MCF 10A (cell line): ENCODE measurements at regions not wholly inside any gene's neighbourhood (a gene's known extent, or its start where the extent isn't known, plus 50 kb on each side); places are given as distances from the start of the nearest gene placed in this dataset.
A peak's percentile ranks its signal among the peaks of the same experiment; 100 is the strongest.

ENCODE experiments used
- BruUV-seq: library from RNA; stranded (reverse); fragments of 400-500 nt; replicated peaks from 2 replicates; lab custom pipeline; 2021; lab: Mats Ljungman, UMichigan
- CTCF ChIA-PET: fragments of 300-600 bp; sonication (Branson Sonifier 250); formaldehyde crosslinking; extraction: SDS; loops from one replicate; lab custom pipeline; 2021; ENCODE audit warnings: antibody characterized with exemption, inconsistent platforms; lab: Yijun Ruan, JAX
- POLR2A ChIA-PET: fragments of 300-600, 350-650 bp; sonication (Branson Sonifier 250); formaldehyde crosslinking; extraction: SDS; loops from one replicate; lab custom pipeline; 2020; ENCODE audit warnings: antibody characterized with exemption, inconsistent platforms; lab: Yijun Ruan, JAX
- DNase-seq: peaks from one replicate; pipeline ENCODE4 v3.0.0-alpha.2; 2018; ENCODE audit not compliant: unreplicated experiment
- H3K27ac Mint-ChIP-seq: one replicate; pipeline ENCODE4 v1.8.0; 2022; ENCODE audit warnings: mild to moderate bottlenecking, low read depth, mixed read lengths; ENCODE audit not compliant: unreplicated experiment
- H3K27me3 Mint-ChIP-seq: one replicate; pipeline ENCODE4 v1.8.0; 2022; ENCODE audit warnings: mixed read lengths; ENCODE audit not compliant: insufficient read depth, unreplicated experiment
- H3K36me3 Mint-ChIP-seq: one replicate; pipeline ENCODE4 v1.8.0; 2022; ENCODE audit warnings: mild to moderate bottlenecking, moderate library complexity, mixed read lengths; ENCODE audit not compliant: insufficient read depth, unreplicated experiment
- H3K4me1 Mint-ChIP-seq: one replicate; pipeline ENCODE4 v1.8.0; 2022; ENCODE audit warnings: mixed read lengths; ENCODE audit not compliant: insufficient read depth, unreplicated experiment
- H3K4me3 Mint-ChIP-seq: one replicate; pipeline ENCODE4 v1.8.0; 2022; ENCODE audit warnings: mild to moderate bottlenecking, moderate library complexity, mixed read lengths; ENCODE audit not compliant: unreplicated experiment
- H3K9me3 Mint-ChIP-seq: one replicate; pipeline ENCODE4 v1.8.0; 2022; ENCODE audit warnings: mixed read lengths; ENCODE audit not compliant: unreplicated experiment
- CTCF ChIP-seq: fragments of 200-600 bp; IDR thresholded peaks from one replicate; pipeline ENCODE4 v1.8.0; 2022; ENCODE audit warnings: antibody characterized with exemption, mild to moderate bottlenecking; ENCODE audit not compliant: unreplicated experiment
- intact Hi-C: fragments of 100-400 bp; cut with micrococcal nuclease; formaldehyde crosslinking; loops from 2 replicates; pipeline ENCODE4 v1.14.1; 2022

DNA sequence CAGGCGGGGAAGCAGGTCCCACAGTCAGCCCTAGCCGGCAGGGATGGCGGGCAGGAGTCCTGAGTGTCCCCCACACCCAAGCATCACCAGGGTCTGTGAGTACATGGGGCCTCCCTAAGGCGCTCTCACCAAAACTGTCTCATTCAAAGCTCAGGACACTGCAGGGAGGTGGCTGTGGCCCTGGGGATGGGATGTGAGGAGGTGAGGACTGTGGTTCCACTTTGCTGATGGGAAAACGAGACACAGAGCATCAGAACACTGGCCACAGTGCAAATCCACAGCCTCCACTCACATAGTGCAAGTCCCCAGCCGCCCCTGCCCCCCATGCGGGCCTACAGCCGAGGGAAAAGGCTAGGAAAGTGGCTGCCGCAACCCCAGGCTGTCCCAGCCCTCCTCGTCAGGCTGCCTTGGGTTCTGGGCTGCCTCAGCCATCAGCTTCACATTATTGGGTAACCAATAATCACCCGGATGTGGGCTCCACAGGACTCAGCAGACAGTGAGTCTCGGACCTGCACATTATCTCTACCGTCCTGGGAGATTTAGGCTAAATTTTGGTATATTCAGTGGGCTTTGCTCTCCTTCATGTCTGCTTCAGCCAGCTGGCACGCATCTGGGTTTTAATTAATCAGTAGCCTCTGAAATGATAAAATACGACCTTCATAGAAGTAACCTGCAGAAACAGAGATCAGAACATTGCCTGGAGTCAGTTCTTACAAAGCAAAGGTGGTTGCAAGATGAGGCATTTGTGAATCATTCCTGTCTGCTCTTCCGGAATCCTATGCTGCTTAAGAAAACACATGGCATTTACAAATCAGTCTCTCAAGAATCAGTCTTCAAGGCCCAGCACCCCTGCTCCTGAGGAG lies 77.0 kb downstream of the SOX1 start:
- BruUV-seq = no TSS peak
- no peak for TF ChIP-seq CTCF
- no peaks in the 10 kb centered on the region for H3K4me1 Mint-ChIP-seq
- CTCF ChIA-PET = no interaction called here
- no peaks in the 10 kb centered on the region for H3K9me3 Mint-ChIP-seq
- no peaks in the 10 kb centered on the region for H3K27me3 Mint-ChIP-seq
- peaks cover 9% of the 10 kb centered on the region for H3K36me3 Mint-ChIP-seq
- intact Hi-C loops = no loop called here
- peak; percentile 39 for DNase-seq
- H3K27ac Mint-ChIP-seq = no peak overlapping the region
- POLR2A ChIA-PET = no interaction called here
- H3K4me3 Mint-ChIP-seq = no peak overlapping the region

DNA sequence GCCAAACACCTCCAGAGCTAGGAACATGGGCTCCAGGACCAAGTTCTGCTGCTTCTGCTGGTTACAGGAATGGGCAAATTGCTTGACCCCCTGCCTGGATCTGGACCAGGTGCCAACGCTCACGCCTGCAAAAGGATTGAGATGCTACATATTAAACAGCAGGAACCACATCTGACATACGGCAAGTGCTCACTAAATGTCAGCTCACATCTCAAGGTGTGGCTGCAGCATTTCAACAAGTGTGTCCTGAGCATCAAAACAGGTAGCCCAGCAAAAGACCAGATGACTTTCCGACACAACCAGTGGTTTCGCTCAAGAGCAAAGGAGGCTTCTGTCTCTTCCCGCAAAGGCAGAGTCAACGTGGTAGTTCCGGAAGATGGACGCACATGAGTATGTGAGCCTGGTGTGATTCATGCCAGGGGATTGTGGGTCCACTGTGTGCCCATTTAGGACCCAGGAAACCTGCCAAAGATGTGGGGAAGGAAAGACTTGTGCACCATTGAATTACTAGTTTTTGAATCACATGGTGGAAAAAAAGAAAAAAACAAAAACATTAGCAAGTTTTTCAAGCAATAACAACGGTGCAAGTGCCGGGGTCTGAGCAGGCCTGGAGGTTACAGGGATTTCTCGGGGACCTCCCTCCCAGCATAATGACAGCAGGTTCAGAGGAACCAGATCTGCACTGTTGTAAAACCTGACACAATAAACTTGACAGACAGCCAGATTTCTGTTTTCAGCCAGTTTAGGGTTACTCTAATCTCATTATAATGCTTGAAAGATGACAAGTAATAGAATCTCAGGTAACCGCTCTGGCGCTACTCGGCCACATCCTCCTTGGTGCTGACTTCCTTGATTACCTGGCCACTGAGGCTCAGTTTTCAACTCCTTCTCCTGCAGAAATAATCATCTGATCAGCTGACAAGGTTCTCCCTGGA lies 77.9 kb downstream of the SOX1 start:
- Mint-ChIP-seq H3K27me3 (no peaks in the 10 kb centered on the region), H3K4me3 (no peak overlapping the region), H3K4me1 (no peaks in the 10 kb centered on the region), H3K9me3 (no peaks in the 10 kb centered on the region), H3K27ac (no peak overlapping the region), H3K36me3 (peaks cover 9% of the 10 kb centered on the region)
- ChIA-PET CTCF (no interaction called here), POLR2A (no interaction called here)
- no peak for TF ChIP-seq CTCF
- no TSS peak for BruUV-seq
- intact Hi-C loops = no loop called here
- peak; percentile 49 for DNase-seq

DNA sequence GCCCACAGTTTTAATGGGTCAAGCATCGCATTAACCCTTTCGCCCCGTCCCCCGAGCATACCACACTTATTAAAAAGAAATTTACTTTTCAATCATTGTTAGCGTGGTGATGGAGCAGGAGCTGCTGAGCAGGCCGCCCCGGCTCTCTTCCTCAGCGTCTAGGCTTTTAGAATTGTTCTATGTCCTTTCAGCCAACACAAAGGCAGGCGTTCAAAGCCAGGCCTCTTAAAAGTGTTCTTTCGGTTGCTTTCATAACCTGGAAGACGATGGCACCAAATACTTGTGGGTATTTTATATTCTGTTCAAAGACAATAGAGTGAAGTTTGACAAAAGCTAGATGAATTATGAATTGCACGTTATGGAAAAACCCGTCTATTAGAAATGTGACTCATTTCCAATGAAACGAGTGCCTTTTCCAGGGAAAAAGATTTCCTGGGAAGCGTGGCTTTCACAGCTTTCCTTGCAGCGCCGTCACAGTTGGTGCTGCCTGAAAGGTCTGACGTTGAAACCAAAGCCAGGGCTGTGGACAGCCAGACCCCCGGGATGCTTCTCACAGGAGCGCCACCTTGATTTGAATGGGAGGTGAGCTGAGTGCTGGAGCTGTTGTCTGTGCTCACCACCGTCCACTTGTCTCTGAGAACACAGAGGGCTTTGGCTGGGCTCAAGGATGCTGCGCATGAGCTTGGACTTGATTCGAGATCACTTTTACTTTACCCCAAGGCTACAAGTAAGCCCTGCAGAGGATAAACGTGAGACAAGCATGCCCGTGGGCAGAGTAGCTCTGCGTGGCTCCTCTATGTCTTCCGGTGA lies 78.8 kb downstream of the SOX1 start:
- TF ChIP-seq CTCF = no peak
- DNase-seq = no peak
- Mint-ChIP-seq H3K27me3 (no peaks in the 10 kb centered on the region), H3K4me3 (no peak overlapping the region), H3K4me1 (no peaks in the 10 kb centered on the region), H3K9me3 (no peaks in the 10 kb centered on the region), H3K36me3 (peaks cover 9% of the 10 kb centered on the region), H3K27ac (no peak overlapping the region)
- ChIA-PET CTCF (interaction anchor here (0.7 kb wide), 1 partner anchor 94 kb away, joined by 3 read pairs; no protein-coding TSS in a partner anchor), POLR2A (no interaction called here)
- intact Hi-C loops = no loop called here
- BruUV-seq = no TSS peak
